GM21737 (cell line): ENCODE measurements at regions not wholly inside any gene's neighbourhood (a gene's known extent, or its start where the extent isn't known, plus 50 kb on each side); places are given as distances from the start of the nearest gene placed in this dataset.
"Not testable (repeated sequence)": the region's sequence is repeated elsewhere in the genome, so short reads cannot be mapped to it uniquely, and the experiment has no call there.

Experiments used
- ATAC-seq: cut with Tn5 transposase; IDR thresholded peaks from one replicate; pipeline ENCODE4 v1.9.1; 2021; ENCODE audit warnings: mild to moderate bottlenecking, moderate library complexity; ENCODE audit not compliant: unreplicated experiment

GRCh38 chrX:63285375-63285774, 65.8 kb downstream of the SPIN4 start:
- ATAC-seq, result no peak

GRCh38 chrX:63284659-63285058, 66.5 kb downstream of the SPIN4 start:
- no peak for ATAC-seq

GRCh38 chrX:63283348-63283747, 67.8 kb downstream of the SPIN4 start:
- ATAC-seq, result no peak

- no peak for ATAC-seq
Observed at GRCh38 chrX:63282828-63283227, 68.3 kb downstream of the SPIN4 start.

- no peak for ATAC-seq
Observed at GRCh38 chrX:63282077-63282476, 69.1 kb downstream of the SPIN4 start.

- ATAC-seq, result no peak
Observed at GRCh38 chrX:63281465-63281864, 69.7 kb downstream of the SPIN4 start.

- not testable (repeated sequence) for ATAC-seq
Observed at GRCh38 chrX:63277394-63277793, 73.7 kb downstream of the SPIN4 start.

GRCh38 chrX:63275127-63275526, 76.0 kb downstream of the SPIN4 start:
- ATAC-seq, result no peak

- ATAC-seq, result no peak
Observed at GRCh38 chrX:63270873-63271272, 80.3 kb downstream of the SPIN4 start.

GRCh38 chrX:63258144-63258543, 93.0 kb downstream of the SPIN4 start:
- no peak for ATAC-seq

- ATAC-seq, result peak; percentile 98
Observed at GRCh38 chrX:63250253-63250868, 100.8 kb downstream of the SPIN4 start.

- ATAC-seq, result not testable (repeated sequence)
Observed at GRCh38 chrX:63242689-63243088, 108.4 kb downstream of the SPIN4 start.

- not testable (repeated sequence) for ATAC-seq
Observed at GRCh38 chrX:63235963-63236362, 115.2 kb downstream of the SPIN4 start.

- not testable (repeated sequence) for ATAC-seq
Observed at GRCh38 chrX:63233013-63233412, 118.1 kb downstream of the SPIN4 start.

- ATAC-seq, result not testable (repeated sequence)
Observed at GRCh38 chrX:63218202-63218601, 132.9 kb downstream of the SPIN4 start.

- not testable (repeated sequence) for ATAC-seq
Observed at GRCh38 chrX:63217549-63217948, 133.6 kb downstream of the SPIN4 start.

- not testable (repeated sequence) for ATAC-seq
Observed at GRCh38 chrX:63209645-63210044, 141.5 kb downstream of the SPIN4 start.

- ATAC-seq, result not testable (repeated sequence)
Observed at GRCh38 chrX:63209128-63209527, 142.0 kb downstream of the SPIN4 start.

GRCh38 chrX:63204266-63205074, 146.7 kb downstream of the SPIN4 start:
- ATAC-seq, result not testable (repeated sequence)

GRCh38 chrX:63201987-63202386, 149.1 kb downstream of the SPIN4 start:
- not testable (repeated sequence) for ATAC-seq

- not testable (repeated sequence) for ATAC-seq
Observed at GRCh38 chrX:63198693-63199092, 152.4 kb downstream of the SPIN4 start.

- ATAC-seq, result not testable (repeated sequence)
Observed at GRCh38 chrX:63192366-63193041, 158.6 kb downstream of the SPIN4 start.
